Omental fat pad (tissue), 3 donors: ENCODE measurements at regions not wholly inside any gene's neighbourhood (a gene's known extent, or its start where the extent isn't known, plus 50 kb on each side); places are given as distances from the start of the nearest gene placed in this dataset.
A peak's percentile ranks its signal among the peaks of the same experiment; 100 is the strongest.

ENCODE experiments used
- ATAC-seq: fragments of 150-250 bp; one replicate; pipeline ENCODE4 v1.9.1; 2016; ENCODE audit warnings: mild to moderate bottlenecking, moderate library complexity; ENCODE audit not compliant: low FRiP score
- DNase-seq: peaks from one replicate; pipeline ENCODE4 v3.0.0-alpha.2; 2019; ENCODE audit warnings: low spot score
- TF ChIP-seq, protein P1 (sequence below), 3 donors: fragments of 450-650 bp; IDR thresholded peaks; one replicate each; pipeline ENCODE4 v1.5.1; 2016 to 2017; ENCODE audit warnings: antibody characterized with exemption in 3 of 3, mild to moderate bottlenecking in 3 of 3, moderate library complexity in 2 of 3

DNA sequence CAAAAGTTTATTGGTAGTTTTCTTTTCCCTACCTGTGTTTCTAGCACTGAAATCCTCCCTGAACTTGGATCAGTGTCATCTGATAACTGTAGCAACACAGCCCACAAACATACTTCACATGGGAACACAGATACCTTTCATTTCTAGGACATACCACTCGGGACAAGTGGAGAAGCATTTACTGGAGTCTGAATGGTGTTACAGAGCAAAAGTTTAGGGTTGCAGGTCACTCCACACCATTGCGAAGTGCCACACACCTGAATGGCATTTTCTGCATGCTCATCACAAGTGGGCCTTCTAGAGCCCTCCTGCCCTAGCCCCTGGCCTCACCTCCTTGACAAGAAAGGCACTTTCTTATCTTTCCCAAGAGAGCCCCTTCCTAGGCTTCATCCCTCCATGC, 184.8 kb upstream of the PKDCC start:
- TF ChIP-seq, protein P1, sequence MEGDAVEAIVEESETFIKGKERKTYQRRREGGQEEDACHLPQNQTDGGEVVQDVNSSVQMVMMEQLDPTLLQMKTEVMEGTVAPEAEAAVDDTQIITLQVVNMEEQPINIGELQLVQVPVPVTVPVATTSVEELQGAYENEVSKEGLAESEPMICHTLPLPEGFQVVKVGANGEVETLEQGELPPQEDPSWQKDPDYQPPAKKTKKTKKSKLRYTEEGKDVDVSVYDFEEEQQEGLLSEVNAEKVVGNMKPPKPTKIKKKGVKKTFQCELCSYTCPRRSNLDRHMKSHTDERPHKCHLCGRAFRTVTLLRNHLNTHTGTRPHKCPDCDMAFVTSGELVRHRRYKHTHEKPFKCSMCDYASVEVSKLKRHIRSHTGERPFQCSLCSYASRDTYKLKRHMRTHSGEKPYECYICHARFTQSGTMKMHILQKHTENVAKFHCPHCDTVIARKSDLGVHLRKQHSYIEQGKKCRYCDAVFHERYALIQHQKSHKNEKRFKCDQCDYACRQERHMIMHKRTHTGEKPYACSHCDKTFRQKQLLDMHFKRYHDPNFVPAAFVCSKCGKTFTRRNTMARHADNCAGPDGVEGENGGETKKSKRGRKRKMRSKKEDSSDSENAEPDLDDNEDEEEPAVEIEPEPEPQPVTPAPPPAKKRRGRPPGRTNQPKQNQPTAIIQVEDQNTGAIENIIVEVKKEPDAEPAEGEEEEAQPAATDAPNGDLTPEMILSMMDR (IDR thresholded peaks at IDR 0.05) = no peak
- ATAC-seq (no peak), DNase-seq (no peak)

DNA sequence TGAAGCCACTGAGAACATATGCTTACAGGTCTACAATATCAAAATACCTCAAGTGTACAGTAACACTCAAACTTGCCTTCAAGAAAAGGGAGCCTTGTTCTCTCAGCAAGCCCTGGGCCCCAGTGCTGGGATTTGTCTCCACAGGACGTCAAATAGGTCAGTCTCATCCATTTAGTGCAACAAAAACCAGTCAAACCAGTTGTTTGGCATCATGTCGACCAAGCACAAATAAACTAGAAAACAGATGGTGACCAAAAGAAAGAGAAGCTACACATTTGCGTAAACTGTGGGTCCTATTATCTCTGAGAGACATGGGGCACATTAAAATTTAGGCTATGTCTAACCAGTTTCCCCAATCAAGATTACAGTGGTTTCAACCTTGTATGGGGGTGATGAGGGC, 182.6 kb upstream of the PKDCC start:
- ATAC-seq = no peak
- TF ChIP-seq, protein P1 (IDR thresholded peaks at IDR 0.05) = no peak
- no peak for DNase-seq

DNA sequence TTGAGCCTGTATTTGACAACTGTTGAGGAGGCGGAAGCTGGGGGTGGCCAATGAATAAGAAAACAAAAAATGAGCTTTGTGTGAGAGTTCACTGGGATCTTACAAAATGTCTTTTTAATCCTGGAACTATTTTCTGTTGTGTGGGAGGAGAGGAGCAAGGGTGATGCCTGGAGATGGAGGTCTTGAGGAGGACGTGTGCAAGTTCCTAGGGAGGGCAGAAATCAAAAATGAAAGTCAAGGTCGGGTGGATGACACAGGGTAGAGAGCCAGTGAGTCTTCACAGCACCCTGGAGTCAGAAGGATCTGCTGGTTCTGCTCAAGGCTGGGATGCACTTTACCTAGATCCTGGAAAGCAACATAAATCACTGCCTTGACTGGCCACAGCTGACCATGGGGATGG, 180.3 kb upstream of the PKDCC start:
- TF ChIP-seq, protein P1 (IDR thresholded peaks at IDR 0.05) = no peak
- ATAC-seq (no peak), DNase-seq (no peak)

DNA sequence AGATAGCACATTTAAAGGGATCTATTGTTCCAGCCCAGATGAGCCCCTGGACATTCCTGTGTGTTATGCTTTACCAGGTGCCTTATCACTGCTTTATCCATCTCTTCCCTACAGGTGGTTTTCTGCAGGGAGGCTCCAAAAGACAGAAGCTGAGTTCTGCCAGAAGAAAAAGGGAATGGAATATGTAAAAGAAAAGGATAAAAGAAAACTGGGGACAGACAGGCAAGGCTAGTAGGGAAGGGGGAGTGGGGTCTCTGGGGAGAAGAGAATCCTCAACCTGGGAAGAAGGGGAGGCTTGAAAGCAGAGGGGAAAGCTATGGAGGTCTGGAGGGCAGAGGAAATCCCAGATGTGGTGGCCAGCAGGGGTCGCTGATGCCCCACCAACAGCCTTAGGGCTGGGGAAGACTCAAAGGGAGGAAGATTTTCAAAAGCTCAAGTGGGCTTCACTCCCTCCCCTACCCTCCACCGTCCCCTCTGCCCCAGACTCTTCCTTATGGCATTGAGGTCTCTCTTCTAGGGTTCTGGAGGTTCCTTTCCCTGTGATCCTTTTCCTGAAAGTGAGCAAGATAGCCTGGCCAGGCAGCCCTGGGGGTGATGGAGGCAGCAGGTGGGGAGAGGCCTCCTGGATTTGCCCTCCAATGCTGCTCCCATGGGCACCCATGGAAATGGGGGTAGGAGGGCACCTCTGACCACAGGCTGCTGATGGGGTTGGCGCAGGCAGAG, 178.1 kb upstream of the PKDCC start:
- TF ChIP-seq, protein P1 (IDR thresholded peaks at IDR 0.05) = peak in 1 of 3 donors; percentile 38
- peak; percentile 77 for DNase-seq

DNA sequence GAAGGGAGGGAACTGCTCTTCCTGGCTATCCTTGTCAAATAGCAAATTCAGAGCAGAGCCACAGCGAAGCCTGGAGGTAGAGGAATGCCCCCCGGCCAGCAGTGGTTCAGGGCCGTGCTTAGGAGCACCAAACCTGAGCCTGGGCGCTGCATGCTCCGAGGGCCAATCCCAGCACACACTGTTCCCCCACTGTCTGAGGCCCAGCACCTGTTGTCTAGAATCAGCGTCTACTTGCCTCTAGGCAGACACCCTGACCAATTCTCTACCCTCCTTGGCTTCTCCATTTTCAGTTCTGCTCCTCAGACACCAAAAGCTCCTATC, 177.6 kb upstream of the PKDCC start:
- TF ChIP-seq, protein P1 (IDR thresholded peaks at IDR 0.05) = no peak
- DNase-seq = no peak
- ATAC-seq = no peak

More for the DNA sequence above, 178.1 kb upstream of the PKDCC start:
- ATAC-seq = peak; percentile 64

DNA sequence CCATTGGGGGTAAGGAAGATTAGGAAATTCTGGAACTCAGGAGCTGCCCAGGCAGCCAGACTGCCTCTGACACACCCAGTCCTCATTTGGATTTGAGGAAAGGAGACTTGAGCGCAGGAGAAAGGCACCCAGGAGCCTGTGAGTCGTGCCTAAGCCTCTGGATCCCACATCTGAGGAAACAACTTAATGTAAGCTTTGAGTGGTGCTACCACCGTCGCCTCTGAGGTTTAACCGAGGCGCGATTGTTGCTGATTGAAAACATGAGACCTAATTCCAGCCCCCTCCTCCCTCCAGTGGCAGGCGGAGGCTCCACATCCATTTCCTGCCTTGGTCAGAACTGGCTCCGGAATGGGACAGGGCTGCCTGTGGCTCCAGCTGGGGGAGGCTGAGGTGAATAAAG, 176.7 kb upstream of the PKDCC start:
- DNase-seq (no peak), ATAC-seq (no peak)

DNA sequence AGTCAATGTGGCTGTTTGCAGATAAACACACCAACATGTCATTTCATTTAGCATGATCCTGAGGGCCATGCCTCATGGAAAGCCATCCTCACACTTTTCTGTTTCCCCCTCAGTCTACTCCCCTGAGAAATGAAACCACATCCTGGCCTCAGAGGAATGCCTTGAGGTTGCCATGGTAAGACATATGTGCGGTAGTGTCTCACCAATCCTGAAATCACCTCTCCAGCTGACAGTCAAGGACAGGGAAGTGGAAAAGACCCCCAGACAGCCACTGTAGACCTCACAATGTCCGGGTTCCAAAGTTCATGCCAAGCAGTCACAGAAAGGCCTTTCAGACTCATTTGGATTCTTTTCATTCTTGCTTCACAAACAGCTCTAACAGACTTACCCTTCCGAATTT, 175.2 kb upstream of the PKDCC start:
- TF ChIP-seq, protein P1 (IDR thresholded peaks at IDR 0.05) = no peak
- no peak for ATAC-seq
- DNase-seq = no peak

More for the DNA sequence above, 176.7 kb upstream of the PKDCC start:
- TF ChIP-seq, protein P1 (IDR thresholded peaks at IDR 0.05) = no peak
